HCT116 (cell line): ENCODE measurements at regions not wholly inside any gene's neighbourhood (a gene's known extent, or its start where the extent isn't known, plus 50 kb on each side); places are given as distances from the start of the nearest gene placed in this dataset.

Experiments used
- ATAC-seq: fragments of 200-7000 bp; cut with Tn5 transposase; 2 replicates; pipeline ENCODE4 v1.9.1; 2020; ENCODE audit warnings: mild to moderate bottlenecking, moderate library complexity
- BruUV-seq: library from RNA; stranded (reverse); fragments of 400-500 nt; replicated peaks from 2 replicates; lab custom pipeline; 2021; lab: Mats Ljungman, UMichigan
- CTCF ChIA-PET: fragments of 300-600 bp; sonication (Branson Sonifier 250); formaldehyde crosslinking; loops from one replicate; lab custom pipeline; 2021; ENCODE audit warnings: antibody characterized with exemption; lab: Charles Lee
- POLR2A ChIA-PET: fragments of 300-600, 350-600 bp; sonication (Branson Sonifier 250); formaldehyde crosslinking; loops from one replicate; lab custom pipeline; 2021; ENCODE audit warnings: antibody characterized with exemption; lab: Charles Lee
- RAD21 ChIA-PET, 2 experiments: fragments of 300-600 bp; sonication (Branson Sonifier 250); formaldehyde crosslinking; loops; one replicate each; lab custom pipeline; 2023; ENCODE audit warnings: low total read pairs in 2 of 2; ENCODE audit not compliant: uncharacterized antibody in 2 of 2, unreplicated experiment in 2 of 2, low non-redundant PET in 1 of 2; lab: Charles Lee
- DNase-seq: peaks from one replicate; pipeline ENCODE4 v3.0.0-alpha.2; 2010; ENCODE audit warnings: low read depth, low spot score
- H2AFZ ChIP-seq: fragments of 200-600 bp; shearing (Covaris generic), sonication (generic); 2 replicates; pipeline ENCODE4 v1.6.1; 2017; ENCODE audit warnings: low read depth, mixed run types, mixed read lengths, antibody characterized with exemption, low read length; ENCODE audit not compliant: poor library complexity, severe bottlenecking
- H3K27ac ChIP-seq: 2 replicates; pipeline ENCODE4 v1.5.1; 2012; ENCODE audit warnings: low read depth, low read length
- H3K27me3 ChIP-seq: fragments of 200-600 bp; sonication (generic); 2 replicates; pipeline ENCODE4 v1.6.1; 2016; ENCODE audit warnings: mixed run types, low read length, mixed read lengths; ENCODE audit not compliant: insufficient read depth
- H3K36me3 ChIP-seq, 2 experiments: fragments of 200-500 bp in 1 of 2; fragments of 200-600 bp in 1 of 2; sonication (Bioruptor generic) in 1 of 2; sonication (generic) in 1 of 2; 2 replicates each; pipeline versions ENCODE4 v1.5.1 to v1.6.1; 2014 to 2016; ENCODE audit warnings: low read length in 2 of 2, inconsistent platforms in 1 of 2, mixed read lengths in 1 of 2, mixed run types in 1 of 2; ENCODE audit not compliant: insufficient read depth in 2 of 2, control insufficient read depth in 1 of 2
- H3K4me1 ChIP-seq, 2 experiments: fragments of 200-600 bp in 1 of 2; sonication (generic) in 1 of 2; 2 replicates each; pipeline versions ENCODE4 v1.5.1 to v1.6.1; 2012 to 2017; ENCODE audit warnings: low read length in 2 of 2, inconsistent platforms in 1 of 2, mild to moderate bottlenecking in 1 of 2, mixed read lengths in 1 of 2, mixed run types in 1 of 2, moderate library complexity in 1 of 2; ENCODE audit not compliant: insufficient read depth in 2 of 2, control insufficient read depth in 1 of 2
- H3K4me2 ChIP-seq: fragments of 200-600 bp; sonication (generic); 2 replicates; pipeline ENCODE4 v1.6.1; 2017; ENCODE audit warnings: mixed run types, low read length, mixed read lengths
- H3K4me3 ChIP-seq, 2 experiments: fragments of 200-600 bp in 1 of 2; sonication (generic) in 1 of 2; replicated peaks in 1 of 2; 2 replicates each; pipeline ENCODE4 v1.5.1; 2011 to 2016; ENCODE audit warnings: low read length in 2 of 2, control low read depth in 1 of 2, low read depth in 1 of 2, mild to moderate bottlenecking in 1 of 2, mixed read lengths in 1 of 2, mixed run types in 1 of 2
- H3K79me2 ChIP-seq: fragments of 200-600 bp; sonication (generic); 2 replicates; pipeline ENCODE4 v1.6.1; 2017; ENCODE audit warnings: mild to moderate bottlenecking, mixed run types, low read length, moderate library complexity, mixed read lengths; ENCODE audit not compliant: insufficient read depth
- H3K9ac ChIP-seq: fragments of 200-600 bp; sonication (generic); 2 replicates; pipeline ENCODE4 v1.6.1; 2016; ENCODE audit warnings: low read length, mixed read lengths
- H3K9me2 ChIP-seq: fragments of 200-600 bp; sonication (generic), shearing (Covaris generic); 2 replicates; pipeline ENCODE4 v1.6.1; 2017; ENCODE audit warnings: mixed run types, mild to moderate bottlenecking, moderate library complexity; ENCODE audit not compliant: insufficient read depth
- H3K9me3 ChIP-seq, 2 experiments: fragments of 200-500 bp in 1 of 2; fragments of 200-600 bp in 1 of 2; sonication (Bioruptor generic) in 1 of 2; sonication (generic) in 1 of 2; 2 replicates each; pipeline ENCODE4 v1.6.1; 2014 to 2017; ENCODE audit warnings: low read length in 2 of 2, mixed read lengths in 2 of 2, inconsistent platforms in 1 of 2, low read depth in 1 of 2, mild to moderate bottlenecking in 1 of 2, mixed run types in 1 of 2, moderate library complexity in 1 of 2; ENCODE audit not compliant: control insufficient read depth in 1 of 2, insufficient read depth in 1 of 2
- H4K20me1 ChIP-seq: fragments of 200-600 bp; sonication (generic), shearing (Covaris generic); 2 replicates; pipeline ENCODE4 v1.6.1; 2017; ENCODE audit warnings: mixed run types, mild to moderate bottlenecking, moderate library complexity; ENCODE audit not compliant: insufficient read depth
- ATF3 ChIP-seq: IDR thresholded peaks from 2 replicates; pipeline ENCODE4 v1.6.1; 2012
- CBX3 ChIP-seq: IDR thresholded peaks from 2 replicates; pipeline ENCODE4 v1.6.1; 2012; ENCODE audit warnings: low read depth
- CEBPB ChIP-seq: IDR thresholded peaks from 2 replicates; pipeline ENCODE4 v1.6.1; 2012; ENCODE audit warnings: low read depth
- CTCF ChIP-seq, 3 experiments: fragments of 200-600 bp in 1 of 3; sonication (generic) in 1 of 3; IDR thresholded peaks in 2 of 3; conservative IDR thresholded peaks in 1 of 3; 2 replicates each; pipeline ENCODE4 v1.5.1; 2012 to 2017; ENCODE audit warnings: low read depth in 2 of 3, low read length in 2 of 3, antibody characterized with exemption in 1 of 3, borderline replicate concordance in 1 of 3, control low read depth in 1 of 3, mild to moderate bottlenecking in 1 of 3, mixed read lengths in 1 of 3, mixed run types in 1 of 3, moderate library complexity in 1 of 3; ENCODE audit not compliant: insufficient read depth in 1 of 3
- ELF1 ChIP-seq: IDR thresholded peaks from 2 replicates; pipeline ENCODE4 v1.6.1; 2012; ENCODE audit warnings: low read depth, borderline replicate concordance
- EZH2phosphoT487 ChIP-seq: fragments of 200-600 bp; IDR thresholded peaks from 2 replicates; pipeline ENCODE4 v1.6.1; 2018; ENCODE audit warnings: antibody characterized with exemption, borderline replicate concordance
- FOSL1 ChIP-seq: IDR thresholded peaks from 2 replicates; pipeline ENCODE4 v1.6.1; 2012; ENCODE audit warnings: low read depth
- JUND ChIP-seq: IDR thresholded peaks from 2 replicates; pipeline ENCODE4 v1.6.1; 2012
- POLR2AphosphoS5 ChIP-seq: IDR thresholded peaks from 2 replicates; pipeline ENCODE4 v1.6.1; 2011; ENCODE audit warnings: mild to moderate bottlenecking, low read depth, low read length, moderate library complexity
- RAD21 ChIP-seq: IDR thresholded peaks from 2 replicates; pipeline ENCODE4 v1.6.1; 2012; ENCODE audit warnings: low read depth, mild to moderate bottlenecking
- REST ChIP-seq: IDR thresholded peaks from 2 replicates; pipeline ENCODE4 v1.6.1; 2012; ENCODE audit warnings: low read depth
- SP1 ChIP-seq: IDR thresholded peaks from 2 replicates; pipeline ENCODE4 v1.6.1; 2012; ENCODE audit warnings: low read depth
- TCF7L2 ChIP-seq: IDR thresholded peaks from 2 replicates; pipeline ENCODE4 v1.7.0; 2011; ENCODE audit warnings: borderline replicate concordance, inconsistent platforms; ENCODE audit not compliant: insufficient read depth, insufficient read length; ENCODE audit errors: extremely low read depth
- ZBTB33 ChIP-seq: IDR thresholded peaks from 2 replicates; pipeline ENCODE4 v1.6.1; 2011; ENCODE audit warnings: mild to moderate bottlenecking, low read length, moderate library complexity; ENCODE audit not compliant: insufficient replicate concordance; ENCODE audit errors: extremely low read depth
- ZNF274 ChIP-seq: fragments of 200-500 bp; sonication (Bioruptor generic); IDR thresholded peaks from 2 replicates; pipeline ENCODE4 v1.6.1; 2014; ENCODE audit warnings: mild to moderate bottlenecking, low read depth, low read length, inconsistent platforms
- intact Hi-C: fragments of 100-400 bp; cut with micrococcal nuclease; formaldehyde crosslinking; loops from 2 replicates; pipeline ENCODE4 v1.10.0; 2022

GRCh38 chrX:122092360-122092759 is 1045.0 kb downstream of the GLUD2 start:
- Histone ChIP-seq H3K36me3 (no peaks in the 10 kb centered on the region), H3K27ac (no peak overlapping the region), H3K27me3 (no peaks in the 10 kb centered on the region), H3K9me3 (no peaks in the 10 kb centered on the region), H2AFZ (no peak overlapping the region), H3K9ac (no peak overlapping the region), H4K20me1 (no peaks in the 10 kb centered on the region), H3K9me2 (no peaks in the 10 kb centered on the region), H3K4me1 (no peaks in the 10 kb centered on the region), H3K79me2 (no peaks in the 10 kb centered on the region), H3K4me3 (no peak overlapping the region), H3K4me2 (no peak overlapping the region)
- POLR2A ChIA-PET: no interaction called here
- CTCF ChIA-PET: no interaction called here
- RAD21 ChIA-PET: no interaction called here
- intact Hi-C loops: no loop called here
- DNase-seq: no peak
- ATAC-seq: no peak
- BruUV-seq: no TSS peak
- TF ChIP-seq JUND (no peak), TCF7L2 (no peak), ZBTB33 (no peak), SP1 (no peak), CTCF (IDR thresholded peaks at IDR 0.05 in 2 of 3, conservative IDR thresholded peaks at IDR 0.05 in 1 of 3; ENCODE audit: borderline replicate concordance in 1 of 3, insufficient read depth in 1 of 3, low read depth in 2 of 3, low read length in 2 of 3) (no peak), CEBPB (no peak), POLR2AphosphoS5 (no peak), CBX3 (no peak), EZH2phosphoT487 (no peak), REST (no peak), ELF1 (no peak), FOSL1 (no peak), ATF3 (no peak), ZNF274 (no peak), RAD21 (no peak)
